HEK293 (cell line): ENCODE measurements at regions not wholly inside any gene's neighbourhood (a gene's known extent, or its start where the extent isn't known, plus 50 kb on each side); places are given as distances from the start of the nearest gene placed in this dataset.

Experiments
- GLIS1 ChIP-seq: fragments of 450-650 bp; formaldehyde crosslinking; IDR thresholded peaks from 2 replicates; pipeline ENCODE4 v1.5.1; 2016; ENCODE audit warnings: missing biosample characterization, missing genetic modification characterization
- MYNN ChIP-seq: fragments of 450-650 bp; formaldehyde crosslinking; IDR thresholded peaks from 2 replicates; pipeline ENCODE4 v1.5.1; 2016; ENCODE audit warnings: missing biosample characterization, missing genetic modification characterization, borderline replicate concordance
- TRIM28 ChIP-seq: IDR thresholded peaks from 2 replicates; pipeline ENCODE4 v1.6.1; 2011; ENCODE audit warnings: low read length, control low read depth, borderline replicate concordance
- ZNF311 ChIP-seq: fragments of 450-650 bp; formaldehyde crosslinking; IDR thresholded peaks from 2 replicates; pipeline ENCODE4 v1.5.1; 2017; ENCODE audit warnings: missing biosample characterization, missing genetic modification characterization, borderline replicate concordance
- ZNF341 ChIP-seq: fragments of 450-650 bp; formaldehyde crosslinking; IDR thresholded peaks from 2 replicates; pipeline ENCODE4; 2016; ENCODE audit warnings: low read depth, missing biosample characterization, missing genetic modification characterization
- ZNF394 ChIP-seq: fragments of 450-650 bp; formaldehyde crosslinking; IDR thresholded peaks from 2 replicates; pipeline ENCODE4 v1.5.1; 2016; ENCODE audit warnings: missing biosample characterization, missing genetic modification characterization, mild to moderate bottlenecking, moderate library complexity, borderline replicate concordance
- ZNF549 ChIP-seq: fragments of 450-650 bp; IDR thresholded peaks from 2 replicates; pipeline ENCODE4 v1.5.1; 2018; ENCODE audit warnings: missing biosample characterization, missing genetic modification characterization, mild to moderate bottlenecking, inconsistent platforms, moderate library complexity
- ZNF623 ChIP-seq: fragments of 450-650 bp; formaldehyde crosslinking; IDR thresholded peaks from 2 replicates; pipeline ENCODE4 v1.5.1; 2016; ENCODE audit warnings: missing biosample characterization, missing genetic modification characterization
- ZNF777 ChIP-seq: fragments of 450-650 bp; formaldehyde crosslinking; IDR thresholded peaks from 2 replicates; pipeline ENCODE4 v1.5.1; 2017; ENCODE audit warnings: missing biosample characterization, missing genetic modification characterization, borderline replicate concordance
- ZNF843 ChIP-seq: fragments of 450-650 bp; formaldehyde crosslinking; IDR thresholded peaks from 2 replicates; pipeline ENCODE4 v1.5.1; 2016; ENCODE audit warnings: missing biosample characterization, missing genetic modification characterization
- TF ChIP-seq, protein P1 (sequence below): fragments of 450-650 bp; formaldehyde crosslinking; IDR thresholded peaks from 2 replicates; pipeline ENCODE4 v1.5.1; 2016; ENCODE audit warnings: missing biosample characterization, missing genetic modification characterization

- TF ChIP-seq, protein P1, sequence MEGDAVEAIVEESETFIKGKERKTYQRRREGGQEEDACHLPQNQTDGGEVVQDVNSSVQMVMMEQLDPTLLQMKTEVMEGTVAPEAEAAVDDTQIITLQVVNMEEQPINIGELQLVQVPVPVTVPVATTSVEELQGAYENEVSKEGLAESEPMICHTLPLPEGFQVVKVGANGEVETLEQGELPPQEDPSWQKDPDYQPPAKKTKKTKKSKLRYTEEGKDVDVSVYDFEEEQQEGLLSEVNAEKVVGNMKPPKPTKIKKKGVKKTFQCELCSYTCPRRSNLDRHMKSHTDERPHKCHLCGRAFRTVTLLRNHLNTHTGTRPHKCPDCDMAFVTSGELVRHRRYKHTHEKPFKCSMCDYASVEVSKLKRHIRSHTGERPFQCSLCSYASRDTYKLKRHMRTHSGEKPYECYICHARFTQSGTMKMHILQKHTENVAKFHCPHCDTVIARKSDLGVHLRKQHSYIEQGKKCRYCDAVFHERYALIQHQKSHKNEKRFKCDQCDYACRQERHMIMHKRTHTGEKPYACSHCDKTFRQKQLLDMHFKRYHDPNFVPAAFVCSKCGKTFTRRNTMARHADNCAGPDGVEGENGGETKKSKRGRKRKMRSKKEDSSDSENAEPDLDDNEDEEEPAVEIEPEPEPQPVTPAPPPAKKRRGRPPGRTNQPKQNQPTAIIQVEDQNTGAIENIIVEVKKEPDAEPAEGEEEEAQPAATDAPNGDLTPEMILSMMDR (tag by site-specific recombination): no peak
- TF ChIP-seq GLIS1 (tag by site-specific recombination): no peak
- TF ChIP-seq ZNF843 (tag by site-specific recombination): no peak
- TF ChIP-seq ZNF311 (tag by site-specific recombination): no peak
- no peak for TF ChIP-seq ZNF777
- TF ChIP-seq ZNF341: no peak
- TF ChIP-seq ZNF549: no peak
- TF ChIP-seq MYNN (tag by site-specific recombination): no peak
- no peak for TF ChIP-seq TRIM28
- no peak for TF ChIP-seq ZNF623 (tag by site-specific recombination)
- TF ChIP-seq ZNF394: no peak
Observed at GRCh38 chr12:14059548-14059947, 78.1 kb upstream of the GRIN2B start.
